ENCODE measurements at regions not wholly inside any gene's neighbourhood (a gene's known extent, or its start where the extent isn't known, plus 50 kb on each side); places are given as distances from the start of the nearest gene placed in this dataset.

DNA sequence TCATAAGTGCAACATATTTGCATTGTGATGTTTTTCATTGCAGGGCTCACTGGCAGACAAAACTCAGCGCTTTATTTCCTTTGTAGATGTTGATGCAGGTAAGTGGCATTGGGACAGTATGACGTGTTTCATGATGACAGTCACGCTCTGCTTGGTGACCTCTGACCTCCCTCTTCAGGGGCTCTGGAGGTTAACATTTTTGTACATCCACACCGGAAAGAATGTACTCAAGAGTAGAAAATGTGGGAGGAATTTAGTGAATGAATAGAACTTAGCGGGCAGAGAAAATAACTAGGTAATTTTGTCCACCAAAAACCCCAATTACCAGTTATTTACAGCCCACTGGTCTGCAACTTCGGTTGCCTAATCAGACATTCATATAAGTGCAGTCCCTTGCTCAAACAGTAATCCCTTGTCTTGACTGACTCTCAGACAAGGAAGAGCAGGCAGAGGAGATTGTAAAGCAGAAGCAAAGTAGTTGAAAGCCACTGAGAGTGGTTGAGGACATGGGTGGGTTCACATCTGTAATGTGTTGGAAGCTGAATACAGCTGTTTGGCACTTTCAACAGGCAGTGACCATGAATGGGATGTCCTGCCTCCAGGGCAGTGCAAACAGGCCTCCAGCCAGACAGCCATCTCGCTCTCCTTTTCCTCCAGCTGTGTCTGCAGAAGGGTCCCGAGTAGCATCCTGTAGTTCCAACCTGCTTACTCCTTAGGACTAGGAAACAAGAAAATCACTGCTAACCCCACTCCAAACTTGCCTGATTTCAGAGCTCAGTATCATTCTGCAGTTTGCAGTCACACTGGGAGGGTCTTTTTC is 188.9 kb downstream of the NRIP1 start (continued):
- TF ChIP-seq, protein P1, sequence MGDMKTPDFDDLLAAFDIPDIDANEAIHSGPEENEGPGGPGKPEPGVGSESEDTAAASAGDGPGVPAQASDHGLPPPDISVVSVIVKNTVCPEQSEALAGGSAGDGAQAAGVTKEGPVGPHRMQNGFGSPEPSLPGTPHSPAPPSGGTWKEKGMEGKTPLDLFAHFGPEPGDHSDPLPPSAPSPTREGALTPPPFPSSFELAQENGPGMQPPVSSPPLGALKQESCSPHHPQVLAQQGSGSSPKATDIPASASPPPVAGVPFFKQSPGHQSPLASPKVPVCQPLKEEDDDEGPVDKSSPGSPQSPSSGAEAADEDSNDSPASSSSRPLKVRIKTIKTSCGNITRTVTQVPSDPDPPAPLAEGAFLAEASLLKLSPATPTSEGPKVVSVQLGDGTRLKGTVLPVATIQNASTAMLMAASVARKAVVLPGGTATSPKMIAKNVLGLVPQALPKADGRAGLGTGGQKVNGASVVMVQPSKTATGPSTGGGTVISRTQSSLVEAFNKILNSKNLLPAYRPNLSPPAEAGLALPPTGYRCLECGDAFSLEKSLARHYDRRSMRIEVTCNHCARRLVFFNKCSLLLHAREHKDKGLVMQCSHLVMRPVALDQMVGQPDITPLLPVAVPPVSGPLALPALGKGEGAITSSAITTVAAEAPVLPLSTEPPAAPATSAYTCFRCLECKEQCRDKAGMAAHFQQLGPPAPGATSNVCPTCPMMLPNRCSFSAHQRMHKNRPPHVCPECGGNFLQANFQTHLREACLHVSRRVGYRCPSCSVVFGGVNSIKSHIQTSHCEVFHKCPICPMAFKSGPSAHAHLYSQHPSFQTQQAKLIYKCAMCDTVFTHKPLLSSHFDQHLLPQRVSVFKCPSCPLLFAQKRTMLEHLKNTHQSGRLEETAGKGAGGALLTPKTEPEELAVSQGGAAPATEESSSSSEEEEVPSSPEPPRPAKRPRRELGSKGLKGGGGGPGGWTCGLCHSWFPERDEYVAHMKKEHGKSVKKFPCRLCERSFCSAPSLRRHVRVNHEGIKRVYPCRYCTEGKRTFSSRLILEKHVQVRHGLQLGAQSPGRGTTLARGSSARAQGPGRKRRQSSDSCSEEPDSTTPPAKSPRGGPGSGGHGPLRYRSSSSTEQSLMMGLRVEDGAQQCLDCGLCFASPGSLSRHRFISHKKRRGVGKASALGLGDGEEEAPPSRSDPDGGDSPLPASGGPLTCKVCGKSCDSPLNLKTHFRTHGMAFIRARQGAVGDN (IDR thresholded peaks at IDR 0.05) = peak; percentile 69
- TF ChIP-seq ZBED1 (IDR thresholded peaks at IDR 0.05; ENCODE audit: borderline replicate concordance) (peak; percentile 69; the same call in 1 of the 2 replicates), RELA (IDR thresholded peaks at IDR 0.05; ENCODE audit: borderline replicate concordance, partially characterized antibody) (peak; percentile 55), SUZ12 (IDR thresholded peaks at IDR 0.05; ENCODE audit: unreplicated experiment) (no peak), SMARCA5 (IDR thresholded peaks at IDR 0.05) (peak; percentile 56; the same call in 1 of the 2 replicates), ZNF217 (IDR thresholded peaks at IDR 0.05) (peak; percentile 94), IKZF1 (conservative IDR thresholded peaks at IDR 0.05) (peak; percentile 90), JUNB (IDR thresholded peaks at IDR 0.05) (peak; percentile 71), TCF12 (IDR thresholded peaks at IDR 0.05; ENCODE audit: low read depth, low read length) (peak; percentile 35; the same call in 1 of the 2 replicates), IKZF2 (IDR thresholded peaks at IDR 0.05) (peak; percentile 80 to 92), BCL11A (IDR thresholded peaks at IDR 0.05; ENCODE audit: low read depth, low read length) (peak; percentile 85), POU2F2 (IDR thresholded peaks at IDR 0.05; ENCODE audit: borderline replicate concordance, low read depth, low read length) (peak; percentile 82; the same call in 2 of the 3 replicates), MTA2 (IDR thresholded peaks at IDR 0.05; ENCODE audit: low read depth) (peak; percentile 98)
- TF ChIP-seq, protein P2, sequence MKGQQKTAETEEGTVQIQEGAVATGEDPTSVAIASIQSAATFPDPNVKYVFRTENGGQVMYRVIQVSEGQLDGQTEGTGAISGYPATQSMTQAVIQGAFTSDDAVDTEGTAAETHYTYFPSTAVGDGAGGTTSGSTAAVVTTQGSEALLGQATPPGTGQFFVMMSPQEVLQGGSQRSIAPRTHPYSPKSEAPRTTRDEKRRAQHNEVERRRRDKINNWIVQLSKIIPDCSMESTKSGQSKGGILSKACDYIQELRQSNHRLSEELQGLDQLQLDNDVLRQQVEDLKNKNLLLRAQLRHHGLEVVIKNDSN (IDR thresholded peaks at IDR 0.05; ENCODE audit: borderline replicate concordance, extremely low read length, insufficient read depth, low read depth, low read length) = no peak
- TF ChIP-seq, protein P3, sequence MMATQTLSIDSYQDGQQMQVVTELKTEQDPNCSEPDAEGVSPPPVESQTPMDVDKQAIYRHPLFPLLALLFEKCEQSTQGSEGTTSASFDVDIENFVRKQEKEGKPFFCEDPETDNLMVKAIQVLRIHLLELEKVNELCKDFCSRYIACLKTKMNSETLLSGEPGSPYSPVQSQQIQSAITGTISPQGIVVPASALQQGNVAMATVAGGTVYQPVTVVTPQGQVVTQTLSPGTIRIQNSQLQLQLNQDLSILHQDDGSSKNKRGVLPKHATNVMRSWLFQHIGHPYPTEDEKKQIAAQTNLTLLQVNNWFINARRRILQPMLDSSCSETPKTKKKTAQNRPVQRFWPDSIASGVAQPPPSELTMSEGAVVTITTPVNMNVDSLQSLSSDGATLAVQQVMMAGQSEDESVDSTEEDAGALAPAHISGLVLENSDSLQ (IDR thresholded peaks at IDR 0.05) = peak; percentile 72
- TF ChIP-seq, protein P4, sequence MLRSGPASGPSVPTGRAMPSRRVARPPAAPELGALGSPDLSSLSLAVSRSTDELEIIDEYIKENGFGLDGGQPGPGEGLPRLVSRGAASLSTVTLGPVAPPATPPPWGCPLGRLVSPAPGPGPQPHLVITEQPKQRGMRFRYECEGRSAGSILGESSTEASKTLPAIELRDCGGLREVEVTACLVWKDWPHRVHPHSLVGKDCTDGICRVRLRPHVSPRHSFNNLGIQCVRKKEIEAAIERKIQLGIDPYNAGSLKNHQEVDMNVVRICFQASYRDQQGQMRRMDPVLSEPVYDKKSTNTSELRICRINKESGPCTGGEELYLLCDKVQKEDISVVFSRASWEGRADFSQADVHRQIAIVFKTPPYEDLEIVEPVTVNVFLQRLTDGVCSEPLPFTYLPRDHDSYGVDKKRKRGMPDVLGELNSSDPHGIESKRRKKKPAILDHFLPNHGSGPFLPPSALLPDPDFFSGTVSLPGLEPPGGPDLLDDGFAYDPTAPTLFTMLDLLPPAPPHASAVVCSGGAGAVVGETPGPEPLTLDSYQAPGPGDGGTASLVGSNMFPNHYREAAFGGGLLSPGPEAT (IDR thresholded peaks at IDR 0.05; ENCODE audit: low read depth) = peak; percentile 79
- TF ChIP-seq, protein P5, sequence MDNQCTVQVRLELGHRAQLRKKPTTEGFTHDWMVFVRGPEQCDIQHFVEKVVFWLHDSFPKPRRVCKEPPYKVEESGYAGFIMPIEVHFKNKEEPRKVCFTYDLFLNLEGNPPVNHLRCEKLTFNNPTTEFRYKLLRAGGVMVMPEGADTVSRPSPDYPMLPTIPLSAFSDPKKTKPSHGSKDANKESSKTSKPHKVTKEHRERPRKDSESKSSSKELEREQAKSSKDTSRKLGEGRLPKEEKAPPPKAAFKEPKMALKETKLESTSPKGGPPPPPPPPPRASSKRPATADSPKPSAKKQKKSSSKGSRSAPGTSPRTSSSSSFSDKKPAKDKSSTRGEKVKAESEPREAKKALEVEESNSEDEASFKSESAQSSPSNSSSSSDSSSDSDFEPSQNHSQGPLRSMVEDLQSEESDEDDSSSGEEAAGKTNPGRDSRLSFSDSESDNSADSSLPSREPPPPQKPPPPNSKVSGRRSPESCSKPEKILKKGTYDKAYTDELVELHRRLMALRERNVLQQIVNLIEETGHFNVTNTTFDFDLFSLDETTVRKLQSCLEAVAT (IDR thresholded peaks at IDR 0.05) = no peak; the same call in none of the 2 replicates
- TF ChIP-seq, protein P6, sequence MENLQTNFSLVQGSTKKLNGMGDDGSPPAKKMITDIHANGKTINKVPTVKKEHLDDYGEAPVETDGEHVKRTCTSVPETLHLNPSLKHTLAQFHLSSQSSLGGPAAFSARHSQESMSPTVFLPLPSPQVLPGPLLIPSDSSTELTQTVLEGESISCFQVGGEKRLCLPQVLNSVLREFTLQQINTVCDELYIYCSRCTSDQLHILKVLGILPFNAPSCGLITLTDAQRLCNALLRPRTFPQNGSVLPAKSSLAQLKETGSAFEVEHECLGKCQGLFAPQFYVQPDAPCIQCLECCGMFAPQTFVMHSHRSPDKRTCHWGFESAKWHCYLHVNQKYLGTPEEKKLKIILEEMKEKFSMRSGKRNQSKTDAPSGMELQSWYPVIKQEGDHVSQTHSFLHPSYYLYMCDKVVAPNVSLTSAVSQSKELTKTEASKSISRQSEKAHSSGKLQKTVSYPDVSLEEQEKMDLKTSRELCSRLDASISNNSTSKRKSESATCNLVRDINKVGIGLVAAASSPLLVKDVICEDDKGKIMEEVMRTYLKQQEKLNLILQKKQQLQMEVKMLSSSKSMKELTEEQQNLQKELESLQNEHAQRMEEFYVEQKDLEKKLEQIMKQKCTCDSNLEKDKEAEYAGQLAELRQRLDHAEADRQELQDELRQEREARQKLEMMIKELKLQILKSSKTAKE (IDR thresholded peaks at IDR 0.05; ENCODE audit: low read depth, poor library complexity, severe bottlenecking) = peak; percentile 95
